CD4-positive, alpha-beta T cell treated with Interleukin-1 beta for 1 hour (primary cell): ENCODE measurements at regions not wholly inside any gene's neighbourhood (a gene's known extent, or its start where the extent isn't known, plus 50 kb on each side); places are given as distances from the start of the nearest gene placed in this dataset.
"Not testable (repeated sequence)": the region's sequence is repeated elsewhere in the genome, so short reads cannot be mapped to it uniquely, and the experiment has no call there.

Experiments used
- DNase-seq, 2 donors: peaks; one replicate each; pipeline ENCODE4 v3.0.0-alpha.2; 2020 to 2022

DNA sequence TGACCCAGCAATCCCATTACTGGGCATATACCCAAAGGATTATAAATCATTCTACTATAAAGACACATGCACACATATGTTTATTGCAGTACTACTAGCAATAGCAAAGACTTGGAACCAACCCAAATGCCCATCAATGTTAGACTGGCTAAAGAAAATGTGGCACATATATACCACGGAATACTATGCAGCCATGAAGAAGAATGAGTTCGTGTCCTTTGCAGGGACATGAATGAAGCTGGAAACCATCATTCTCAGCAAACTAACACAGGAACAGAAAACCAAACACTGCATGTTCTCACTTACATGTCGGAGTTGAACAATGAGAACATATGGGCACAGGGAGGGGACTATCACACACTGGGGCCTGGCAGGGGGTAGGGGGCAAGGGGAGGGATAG, 183.0 kb downstream of the HACE1 start:
- not testable (repeated sequence) for DNase-seq

DNA sequence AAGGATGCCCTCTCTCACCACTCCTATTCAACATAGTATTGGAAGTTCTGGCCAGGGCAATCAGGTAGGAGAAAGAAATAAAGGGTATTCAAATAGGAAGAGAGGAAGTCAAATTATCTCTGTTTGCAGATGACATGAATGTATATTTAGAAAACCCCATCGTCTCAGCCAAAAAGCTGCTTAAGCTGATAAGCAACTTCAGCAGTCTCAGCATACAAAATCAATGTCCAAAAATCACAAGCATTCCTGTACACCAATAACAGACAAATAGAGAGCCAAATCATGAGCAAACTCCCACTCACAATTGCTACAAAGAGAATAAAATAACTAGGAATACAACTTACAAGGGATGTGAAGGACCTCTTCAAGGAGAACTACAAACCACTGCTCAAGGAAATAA, 184.6 kb downstream of the HACE1 start:
- not testable (repeated sequence) for DNase-seq

DNA sequence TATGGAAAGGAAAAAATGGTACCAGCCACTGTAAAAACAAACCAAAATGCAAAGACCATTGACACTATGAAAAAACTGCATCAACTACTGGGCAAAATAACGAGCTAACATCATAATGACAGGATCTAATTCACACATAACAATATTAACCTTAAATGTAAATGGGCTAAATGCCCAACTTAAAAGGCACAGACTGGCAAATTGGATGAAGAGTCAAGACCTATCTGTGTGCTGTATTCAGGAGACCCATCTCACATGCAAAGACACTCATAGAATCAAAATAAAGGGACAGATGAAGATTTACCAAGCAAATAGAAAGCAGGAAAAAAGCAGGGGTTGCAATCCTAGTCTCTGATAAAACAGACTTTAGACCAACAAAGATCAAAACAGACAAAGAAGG, 186.6 kb downstream of the HACE1 start:
- DNase-seq = not testable (repeated sequence)

DNA sequence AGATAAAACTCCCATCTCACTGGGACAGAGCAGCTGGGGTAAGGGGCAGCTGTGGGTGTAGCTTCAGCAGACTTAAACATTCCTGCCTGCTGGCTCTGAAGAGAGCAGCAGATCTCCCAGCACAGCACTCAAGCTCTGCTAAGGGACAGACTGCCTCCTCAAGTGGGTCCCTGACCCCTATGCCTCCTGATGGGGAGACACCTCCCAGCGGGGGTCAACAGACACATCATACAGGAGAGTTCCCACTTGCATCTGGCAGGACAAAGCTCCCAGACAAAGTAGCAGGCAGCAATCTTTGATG, 188.2 kb downstream of the HACE1 start:
- DNase-seq = not testable (repeated sequence)

DNA sequence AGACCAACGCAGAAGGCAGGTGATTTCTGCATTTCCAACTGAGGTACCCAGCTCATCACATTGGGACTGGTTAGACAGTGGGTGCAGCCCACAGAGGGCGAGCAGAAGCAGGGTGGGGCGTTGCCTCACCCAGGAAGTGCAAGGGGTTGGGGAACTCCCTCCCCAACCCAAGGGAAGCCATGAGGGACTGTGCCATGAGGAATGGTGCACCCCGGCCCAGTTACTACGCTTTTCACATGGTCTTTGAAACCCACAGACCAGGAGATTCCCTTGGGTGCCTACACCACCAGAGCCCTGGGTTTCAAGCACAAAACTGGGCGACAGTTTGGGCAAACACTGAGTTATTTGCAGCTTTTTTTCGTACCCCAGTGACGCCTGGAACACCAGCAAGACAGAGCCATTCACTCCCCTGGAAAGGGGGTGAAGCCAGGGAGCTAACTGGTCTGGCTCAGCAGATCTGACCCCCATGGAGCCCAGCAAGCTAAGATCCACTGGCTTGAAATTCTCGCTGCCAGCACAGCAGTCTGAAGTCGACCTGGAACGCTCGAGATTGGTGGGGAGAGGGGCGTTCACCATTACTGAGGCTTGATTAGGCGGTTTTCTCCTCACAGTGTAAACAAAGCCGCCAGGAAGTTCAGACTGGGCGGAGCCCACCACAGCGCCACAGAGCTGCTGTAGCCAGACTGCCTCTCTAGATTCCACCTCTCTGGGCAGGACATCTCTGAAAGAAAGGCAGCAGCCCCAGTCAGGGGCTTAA, 188.7 kb downstream of the HACE1 start:
- DNase-seq = peak in 1 of 2 donors; percentile 22

DNA sequence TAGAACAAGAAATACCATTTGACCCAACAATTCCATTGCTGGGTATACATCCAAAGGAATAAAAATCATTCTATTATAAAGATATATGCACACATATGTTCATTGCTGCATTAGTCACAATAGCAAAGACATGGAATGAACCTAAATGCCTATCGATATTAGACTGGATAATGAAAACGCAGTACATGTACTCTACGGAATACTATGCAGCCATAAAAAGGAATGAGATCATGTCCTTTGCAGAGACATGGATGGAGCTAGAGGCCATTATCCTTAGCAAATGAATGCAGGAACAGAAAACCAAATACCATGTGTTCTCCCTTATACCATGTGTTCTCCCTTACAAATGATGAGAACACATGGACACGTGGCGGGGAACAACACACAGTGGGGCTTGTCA, 190.2 kb downstream of the HACE1 start:
- DNase-seq = no peak

DNA sequence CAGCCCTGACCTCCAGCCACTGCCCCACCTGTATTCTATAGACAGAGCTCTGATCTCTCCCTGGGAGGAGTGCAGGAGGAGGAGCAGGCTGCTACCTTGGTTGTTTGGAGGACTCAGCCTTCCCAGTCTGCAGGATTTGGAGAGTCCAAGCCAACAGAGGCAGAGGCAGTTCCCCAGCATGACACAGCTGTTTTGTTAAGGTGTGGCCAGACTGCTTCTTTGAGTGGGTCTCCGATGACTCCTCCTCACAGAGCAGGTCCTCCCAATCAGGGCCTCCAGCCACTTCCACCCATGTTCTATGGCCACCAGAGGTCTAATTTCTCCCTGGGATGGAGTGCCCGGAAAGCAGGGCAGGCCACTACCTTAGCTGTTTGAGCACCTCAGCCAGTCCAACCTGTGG, 203.5 kb downstream of the HACE1 start:
- no peak for DNase-seq

DNA sequence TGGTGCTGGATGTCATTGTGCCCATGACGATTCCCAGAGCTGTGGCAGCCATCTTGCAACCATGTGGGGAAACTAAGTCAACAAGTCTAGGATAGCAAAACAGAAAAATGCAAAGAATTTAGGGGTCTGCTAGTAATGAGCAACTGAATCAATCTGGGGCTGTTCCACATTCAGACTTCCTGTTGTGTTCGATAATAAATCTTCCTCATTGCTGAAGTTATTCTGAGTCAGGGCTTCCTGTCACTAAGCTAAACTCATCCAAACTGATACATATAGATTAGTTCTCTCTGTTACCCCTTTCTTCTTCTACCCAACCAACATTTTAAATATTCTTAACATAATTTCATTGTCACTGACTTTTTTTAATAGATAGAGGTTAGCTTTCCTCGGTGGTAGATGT, 205.9 kb downstream of the HACE1 start:
- DNase-seq = no peak

DNA sequence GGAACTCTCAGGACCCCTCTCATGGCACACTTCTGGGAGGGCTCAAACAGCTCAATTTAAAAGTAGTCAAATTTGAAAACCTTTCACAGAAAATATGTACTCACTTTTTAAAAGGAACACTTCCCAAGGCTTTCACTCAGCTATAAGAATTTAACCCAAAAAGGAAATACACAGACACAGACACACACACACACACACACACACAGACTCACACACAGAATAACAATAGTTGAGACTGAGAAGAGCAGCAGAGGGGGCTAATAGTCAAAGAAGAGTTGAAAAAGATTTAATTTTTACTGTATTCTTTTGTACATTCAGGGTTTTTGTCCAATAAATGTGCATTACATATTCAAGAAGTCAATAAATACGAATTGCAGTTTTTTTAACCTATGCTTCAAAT, 211.4 kb downstream of the HACE1 start:
- DNase-seq = no peak

DNA sequence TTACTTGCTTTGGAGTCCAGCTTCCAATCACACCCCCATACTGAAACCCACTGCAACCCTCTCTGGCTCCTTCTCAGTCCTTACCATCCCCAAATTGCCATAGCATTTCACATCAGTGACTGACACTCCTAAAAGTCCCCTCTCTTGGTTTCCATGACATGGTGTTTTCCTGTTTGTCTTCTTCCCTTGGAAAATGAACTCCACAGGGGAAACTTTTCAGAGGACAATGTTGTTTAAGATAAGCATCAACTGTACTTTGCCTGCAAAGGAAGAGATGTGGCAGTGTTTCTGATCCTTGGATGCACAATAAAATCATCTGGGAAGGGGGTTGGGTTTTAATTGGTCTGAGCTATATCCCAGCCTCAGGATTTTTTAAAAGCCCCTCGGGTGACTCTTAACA, 214.9 kb downstream of the HACE1 start:
- DNase-seq = no peak

DNA sequence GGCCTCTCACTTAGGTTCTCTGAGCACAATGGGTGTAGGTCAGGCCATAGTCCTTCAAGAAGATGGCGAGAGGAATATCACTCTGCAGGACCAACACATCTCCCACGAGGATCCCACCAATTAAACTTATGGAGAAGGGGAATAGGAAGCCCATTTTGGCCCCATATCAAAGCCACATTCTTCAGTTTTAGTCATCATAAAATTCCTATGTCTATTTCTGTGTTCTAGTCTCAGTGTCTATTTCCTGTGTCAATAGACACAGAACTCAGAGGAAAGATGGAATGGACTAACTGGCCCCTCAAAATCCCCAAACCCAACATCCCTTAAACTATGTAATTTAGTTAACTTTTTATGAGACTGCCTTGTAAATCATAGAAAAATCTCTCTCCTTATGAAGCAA, 216.8 kb downstream of the HACE1 start:
- no peak for DNase-seq

DNA sequence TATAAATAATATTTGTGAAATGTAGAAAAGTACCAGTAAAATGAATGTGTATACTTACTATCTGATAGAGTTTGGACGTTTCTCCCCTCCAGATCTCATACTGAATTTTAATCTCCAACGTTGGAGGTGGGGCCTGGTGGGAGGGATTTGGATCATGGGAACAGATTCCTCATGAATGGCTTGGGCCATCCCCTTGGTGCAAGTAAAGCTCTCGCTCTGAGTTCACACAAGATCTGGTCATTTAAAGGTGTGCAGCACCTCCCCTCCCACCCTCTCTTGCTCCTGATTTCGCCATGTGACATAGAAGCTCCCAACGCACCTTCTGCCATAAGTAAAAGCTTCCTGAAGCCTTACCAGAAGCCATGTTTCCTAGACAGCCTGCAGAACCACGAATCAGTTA, 219.0 kb downstream of the HACE1 start:
- DNase-seq = no peak

DNA sequence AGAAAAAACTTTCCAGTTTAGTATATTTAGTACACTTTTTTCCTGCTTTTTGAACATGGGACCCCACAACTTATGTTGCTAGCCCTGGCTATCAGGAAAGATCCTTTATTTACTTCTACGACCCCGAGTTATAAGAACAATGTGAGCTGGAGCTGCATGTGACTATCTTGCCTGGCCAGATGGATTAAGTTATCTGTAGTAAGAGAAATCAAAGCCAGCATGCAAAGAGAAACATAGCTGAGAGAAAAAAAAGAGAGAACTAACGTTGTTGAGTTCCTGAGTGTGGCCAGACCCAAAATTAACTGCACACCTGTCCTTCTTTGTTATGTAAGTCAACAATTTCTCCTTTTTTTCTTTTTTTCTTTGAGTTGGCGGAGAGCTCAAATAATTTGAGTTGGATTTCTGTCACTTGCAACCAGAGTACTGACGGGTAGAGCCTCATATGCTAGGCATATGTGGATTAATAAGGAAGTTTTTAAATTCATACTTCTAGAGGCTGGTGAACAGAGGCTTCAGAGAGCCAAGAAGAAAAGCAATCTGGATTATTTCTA, 219.5 kb downstream of the HACE1 start:
- DNase-seq = no peak

DNA sequence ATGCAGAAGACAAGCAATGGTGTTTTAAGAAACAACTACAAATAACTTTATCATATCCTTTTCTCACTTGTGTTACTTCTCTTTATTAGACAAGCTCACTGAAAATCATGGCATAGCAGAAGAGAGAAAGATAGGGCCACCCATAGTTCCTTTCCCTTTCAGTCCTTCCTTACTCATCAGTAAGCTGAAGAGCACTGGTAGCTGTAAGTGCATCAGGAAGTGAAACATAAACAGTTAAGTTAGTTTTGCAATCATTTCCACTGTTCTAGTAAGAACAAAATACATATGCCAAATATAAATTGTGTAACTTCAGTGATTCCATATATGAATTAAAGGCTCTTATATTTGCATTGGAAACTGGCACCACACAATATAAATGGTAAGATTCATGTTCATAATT, 220.1 kb downstream of the HACE1 start:
- no peak for DNase-seq

DNA sequence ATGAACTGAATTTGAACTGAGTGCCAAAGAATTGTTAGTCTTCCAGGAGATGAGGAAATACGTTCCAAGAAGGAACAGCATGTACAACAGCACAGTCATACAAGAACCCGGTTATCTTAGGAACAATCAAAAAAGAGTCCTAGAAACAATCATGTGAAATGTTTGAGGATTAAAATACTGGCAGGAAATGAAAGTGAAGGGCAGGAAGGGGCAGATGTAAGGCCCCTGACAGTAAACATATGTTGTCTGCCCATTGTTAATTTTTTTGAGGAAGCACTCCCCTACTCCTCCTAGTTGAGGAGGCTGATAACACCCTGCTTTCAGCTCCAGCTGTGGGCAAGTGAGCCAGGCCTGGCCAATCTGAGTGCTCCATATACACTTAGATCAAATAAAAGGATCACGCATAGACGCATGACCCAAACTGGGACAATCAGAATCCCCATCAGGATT, 220.9 kb downstream of the HACE1 start:
- no peak for DNase-seq

DNA sequence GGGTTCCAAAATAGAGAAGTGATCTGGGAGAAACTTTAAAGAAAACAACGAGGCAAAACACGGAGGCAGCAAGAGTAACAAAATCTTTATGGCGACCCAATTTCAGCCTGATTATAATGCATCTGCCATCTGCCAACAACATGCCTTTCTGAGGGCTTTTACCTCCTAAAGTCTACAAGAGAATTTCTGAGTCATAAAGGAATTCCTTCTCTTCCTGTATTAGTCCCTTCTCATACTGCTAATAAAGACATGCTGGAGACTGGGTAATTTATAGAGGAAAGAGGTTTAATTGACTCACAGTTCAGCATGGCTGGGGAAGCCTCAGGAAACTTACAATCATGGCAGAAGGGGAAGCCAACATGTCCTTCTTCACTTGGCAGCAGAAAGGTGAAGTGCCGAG, 226.6 kb downstream of the HACE1 start:
- DNase-seq = no peak

DNA sequence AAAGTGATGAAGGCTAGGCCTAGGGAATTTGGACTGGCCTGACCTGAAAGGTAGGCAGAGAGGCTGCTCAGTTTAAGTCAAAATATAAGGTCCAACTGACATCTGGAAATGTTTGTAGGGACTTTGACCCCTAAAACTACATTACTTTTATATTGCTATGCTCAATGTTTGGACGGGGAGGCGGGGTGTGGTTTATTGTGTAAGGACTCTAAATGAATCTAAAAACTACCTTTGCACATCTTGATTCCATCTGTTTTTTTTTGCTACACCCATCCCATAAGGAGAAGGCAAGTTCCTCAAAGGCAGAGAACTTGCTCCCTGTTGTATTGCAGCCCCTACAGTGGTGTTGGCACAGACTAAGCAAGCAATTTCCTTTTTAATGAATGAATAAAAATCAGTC, 227.1 kb downstream of the HACE1 start:
- no peak for DNase-seq

DNA sequence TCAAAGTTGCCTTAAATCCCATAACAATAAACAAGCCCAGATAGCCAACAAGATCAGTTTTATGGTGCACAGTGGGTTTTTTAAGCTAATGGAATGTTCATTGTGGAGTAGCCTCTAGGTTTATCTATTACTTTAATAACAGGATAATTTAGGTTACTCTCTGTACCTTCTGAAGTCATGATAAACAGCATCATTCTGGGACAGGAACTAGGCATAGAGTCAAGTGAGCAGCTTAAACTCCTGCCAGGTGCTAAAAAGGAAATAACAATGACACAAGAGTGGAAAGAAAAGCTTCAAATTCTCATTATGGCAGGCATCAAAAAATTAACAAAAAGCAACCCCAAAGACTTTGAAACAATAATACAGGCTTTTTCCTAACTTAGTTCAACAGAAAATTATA, 228.8 kb downstream of the HACE1 start:
- DNase-seq = no peak

DNA sequence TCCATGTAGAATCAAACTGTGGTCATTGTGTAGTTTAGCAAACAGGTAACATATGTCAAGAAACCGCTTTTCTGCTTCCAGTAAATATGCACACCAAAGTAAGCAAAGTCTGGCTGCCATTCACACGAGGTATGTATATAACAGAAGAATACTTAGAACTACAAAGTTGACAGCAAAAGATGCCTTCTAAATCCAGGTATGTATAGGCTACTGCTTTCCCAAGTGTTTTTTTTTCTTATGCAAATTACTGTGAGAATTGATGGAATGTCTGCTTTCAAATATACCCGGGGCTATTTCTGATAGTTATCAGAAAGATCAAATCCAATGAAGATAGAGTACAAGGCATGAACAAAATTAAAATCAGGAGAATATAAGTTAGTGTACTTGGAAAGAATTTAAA, 229.2 kb downstream of the HACE1 start:
- DNase-seq = no peak

DNA sequence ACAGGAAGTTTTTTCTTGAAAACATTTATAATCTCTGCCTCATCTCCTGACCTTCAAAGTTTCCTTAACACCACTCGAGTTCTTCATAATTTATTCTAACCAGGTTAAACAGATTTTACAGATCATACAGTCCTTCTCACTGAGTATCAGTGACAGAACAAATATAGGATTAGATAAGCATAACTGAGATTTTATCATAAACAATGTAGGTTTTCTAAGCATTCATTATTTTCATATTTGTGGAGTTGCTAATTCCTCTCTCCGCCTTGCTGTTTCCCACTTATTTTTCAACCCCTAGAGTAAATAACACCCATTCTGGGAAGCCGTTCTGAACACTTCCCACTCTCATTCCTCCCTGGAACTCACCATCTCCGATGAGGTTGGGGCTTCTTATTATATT, 229.9 kb downstream of the HACE1 start:
- DNase-seq = no peak

DNA sequence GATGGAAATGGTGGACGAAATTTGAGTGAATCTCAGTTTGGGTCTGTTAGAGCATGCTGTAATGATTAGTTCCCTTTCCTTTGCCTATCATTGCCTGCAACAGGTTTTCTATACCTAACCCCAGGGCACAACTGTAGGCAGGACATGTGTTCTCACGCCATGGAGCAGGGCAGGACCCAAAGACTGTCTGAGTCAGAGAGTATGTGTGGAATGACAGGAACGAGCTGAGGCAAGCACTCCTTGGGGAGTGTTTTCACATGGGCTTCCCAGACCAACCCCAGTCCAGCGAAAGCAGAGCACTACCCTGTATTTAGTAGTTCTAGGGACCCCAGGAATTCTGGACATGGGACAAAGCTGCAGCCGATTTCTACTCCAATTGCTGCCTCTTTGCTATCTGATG, 234.2 kb downstream of the HACE1 start:
- no peak for DNase-seq

DNA sequence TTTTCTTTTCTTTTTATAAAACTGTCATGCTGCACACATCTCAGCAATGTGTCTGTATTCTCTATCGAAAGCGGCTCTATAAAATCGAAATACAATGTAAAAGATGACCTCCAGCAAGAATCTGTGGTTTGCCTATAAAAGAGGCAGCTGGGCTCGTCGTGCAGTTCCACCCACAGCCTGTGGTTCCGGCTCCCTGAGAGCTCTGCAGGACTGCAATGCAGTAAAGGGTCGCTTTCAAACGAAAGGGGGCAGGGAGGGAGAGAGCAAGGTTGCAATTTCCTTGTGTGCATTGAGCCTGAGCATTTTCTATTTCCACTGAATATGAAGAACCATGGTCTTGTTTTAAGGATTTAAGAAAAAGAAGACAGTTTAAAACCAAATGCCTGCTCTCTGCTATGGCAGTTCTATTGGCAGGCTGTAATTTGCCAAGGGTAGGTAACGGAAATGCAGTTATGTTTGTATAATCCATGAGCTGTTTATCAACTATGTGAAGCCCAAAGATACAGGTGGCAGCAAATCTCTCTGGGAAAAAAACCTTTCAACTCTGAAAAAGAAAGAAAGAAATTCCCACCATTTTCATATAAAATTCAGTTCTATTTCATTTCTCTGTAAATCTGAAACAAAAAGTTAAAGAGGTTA, 236.5 kb downstream of the HACE1 start:
- no peak for DNase-seq

DNA sequence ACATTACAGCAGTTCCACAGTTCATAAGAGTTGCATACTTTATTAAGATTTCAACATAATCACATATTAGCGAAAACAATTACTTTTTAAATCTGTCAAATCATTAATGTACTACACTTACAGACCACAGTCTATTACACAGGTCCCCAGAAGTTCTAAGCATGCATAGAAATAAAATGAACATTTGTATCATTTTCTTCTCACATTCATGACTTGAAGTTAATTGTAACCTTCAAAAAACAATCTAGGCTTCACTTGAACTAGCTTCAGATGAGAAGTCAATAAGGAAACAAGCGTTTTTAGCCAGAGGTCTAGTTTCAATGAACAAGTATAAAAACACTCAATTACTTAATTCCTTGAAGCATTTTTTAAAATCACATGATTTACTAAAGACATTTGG, 238.3 kb downstream of the HACE1 start:
- DNase-seq = no peak

DNA sequence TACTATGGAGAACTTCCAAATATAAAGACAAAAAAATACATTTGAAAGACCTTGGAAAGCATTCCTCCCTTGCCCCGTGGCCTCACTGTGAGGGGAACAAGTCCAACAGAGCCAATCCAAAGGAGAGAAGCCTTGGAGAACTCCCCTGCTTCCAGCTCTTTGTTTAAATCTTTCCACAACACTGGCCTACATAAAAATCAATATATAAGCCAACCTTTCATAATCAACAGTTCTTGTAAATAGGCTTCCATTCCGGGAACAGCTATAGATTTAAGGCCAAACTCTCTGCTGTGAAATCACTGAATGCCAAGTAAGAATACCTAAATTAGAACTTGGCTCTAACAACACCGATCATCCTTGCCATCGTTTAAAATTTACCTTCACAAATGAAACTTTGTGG, 242.1 kb downstream of the HACE1 start:
- no peak for DNase-seq

DNA sequence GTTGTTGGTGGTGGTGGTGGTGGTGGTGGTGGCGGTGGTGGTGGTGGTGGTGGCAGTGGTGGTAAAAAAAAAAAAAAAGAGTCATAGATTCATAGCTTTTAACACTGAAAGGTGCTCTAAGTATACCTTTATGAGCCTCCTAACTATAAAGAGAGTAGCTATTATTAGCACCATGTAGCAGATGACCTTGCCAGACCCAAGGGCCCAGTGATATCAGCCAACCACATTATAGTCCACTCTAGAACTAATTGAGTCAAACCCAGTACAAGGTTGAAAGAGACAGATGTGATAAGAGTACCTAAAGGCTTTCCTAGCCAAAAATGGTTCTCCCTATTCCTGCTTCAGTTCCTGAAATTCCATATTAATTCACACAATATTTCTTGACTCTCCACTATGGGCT, 245.3 kb downstream of the HACE1 start:
- DNase-seq = no peak
